Tibial artery (tissue), 4 donors: ENCODE measurements at regions not wholly inside any gene's neighbourhood (a gene's known extent, or its start where the extent isn't known, plus 50 kb on each side); places are given as distances from the start of the nearest gene placed in this dataset.

Experiments used
- DNase-seq, 2 donors: peaks; one replicate each; pipeline ENCODE4 v3.0.0-alpha.2; 2019
- H3K27ac ChIP-seq, 2 donors: fragments of 200-600 bp; sonication (generic) in 1 of 2; 1 replicate in 1 of 2; 2 replicates in 1 of 2; pipeline ENCODE4 v1.5.1; 2018 to 2019; ENCODE audit warnings: mild to moderate bottlenecking in 1 of 2
- H3K27me3 ChIP-seq, 2 donors: fragments of 200-600 bp; sonication (generic) in 1 of 2; one replicate each; pipeline versions ENCODE4 v1.5.1 to v1.6.0; 2016 to 2019
- H3K36me3 ChIP-seq, 3 donors: fragments of 200-600 bp; sonication (generic) in 2 of 3; one replicate each; pipeline ENCODE4 v1.5.1; 2016 to 2019; ENCODE audit warnings: mild to moderate bottlenecking in 2 of 3
- H3K4me1 ChIP-seq, 4 donors: fragments of 200-600 bp; sonication (generic) in 2 of 4; 1 replicate in 3 of 4; 2 replicates in 1 of 4; pipeline ENCODE4 v1.5.1; 2016 to 2019
- H3K4me3 ChIP-seq, 2 donors: fragments of 200-600 bp; sonication (generic) in 1 of 2; 1 replicate in 1 of 2; 2 replicates in 1 of 2; pipeline ENCODE4 v1.5.1; 2018 to 2019; ENCODE audit warnings: mild to moderate bottlenecking in 2 of 2
- H3K9me3 ChIP-seq, 3 donors: fragments of 200-600 bp; sonication (generic) in 1 of 3; one replicate each; pipeline ENCODE4 v1.5.1; 2016 to 2019
- CTCF ChIP-seq, 2 experiments: fragments of 200-600 bp in 1 of 2; fragments of 450-650 bp in 1 of 2; IDR thresholded peaks; one replicate each; pipeline ENCODE4 v1.5.1; 2017 to 2019; ENCODE audit warnings: antibody characterized with exemption in 2 of 2, mild to moderate bottlenecking in 1 of 2, moderate library complexity in 1 of 2
- intact Hi-C: fragments of 100-400 bp; cut with DNase I; formaldehyde crosslinking; loops from one replicate; pipeline ENCODE4 v1.15.0; 2023; ENCODE audit warnings: low total_unique reads

GRCh38 chr18:34576622-34577021 lies 133.5 kb upstream of the DTNA start:
- H3K27ac ChIP-seq = no peak overlapping the region
- peaks cover 0 to 3% (median 0%) of the 10 kb centered on the region in 3 donors for H3K9me3 ChIP-seq
- H3K4me1 ChIP-seq = peaks cover 0 to 7% (median 0%) of the 10 kb centered on the region in 4 donors
- DNase-seq = no peak
- no peak overlapping the region for H3K4me3 ChIP-seq
- no peaks in the 10 kb centered on the region for H3K36me3 ChIP-seq
- no peak for TF ChIP-seq CTCF (IDR thresholded peaks at IDR 0.05)
- H3K27me3 ChIP-seq = no peaks in the 10 kb centered on the region
- intact Hi-C loops = no loop called here

DNA sequence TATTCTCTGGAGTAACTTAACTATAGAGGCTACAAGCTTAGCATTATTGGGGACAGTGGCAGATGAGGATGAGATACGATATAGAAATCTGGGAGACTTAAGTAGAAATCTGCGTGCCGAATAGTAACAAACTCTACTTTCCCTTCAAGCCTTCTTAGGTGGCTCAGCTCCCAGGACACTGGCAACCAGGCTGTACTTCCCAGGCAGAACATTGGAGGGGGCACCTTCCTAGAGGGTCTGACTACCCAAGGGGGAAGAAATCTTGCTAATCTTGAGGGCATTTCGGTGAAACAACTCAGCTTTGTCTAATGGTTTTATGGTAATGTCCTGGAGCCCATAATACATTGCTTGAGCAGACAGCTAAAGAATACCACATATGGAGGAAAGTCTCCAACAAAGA lies 126.2 kb upstream of the DTNA start:
- H3K9me3 ChIP-seq = peaks cover 0 to 3% (median 0%) of the 10 kb centered on the region in 3 donors
- no peaks in the 10 kb centered on the region for H3K27me3 ChIP-seq
- H3K4me3 ChIP-seq = no peak overlapping the region
- no peak overlapping the region for H3K27ac ChIP-seq
- intact Hi-C loops = loop anchor here (2.0 to 5.0 kb wide), 2 partner anchors 37 to 172 kb away; no protein-coding TSS in a partner anchor
- TF ChIP-seq CTCF (IDR thresholded peaks at IDR 0.05) = no peak
- H3K4me1 ChIP-seq = no peaks in the 10 kb centered on the region
- no peak for DNase-seq
- H3K36me3 ChIP-seq = no peaks in the 10 kb centered on the region

GRCh38 chr18:34590503-34590902 lies 119.6 kb upstream of the DTNA start:
- intact Hi-C loops = loop anchor here (10.0 kb wide), 3 partner anchors 54 to 194 kb away; no protein-coding TSS in a partner anchor

DNA sequence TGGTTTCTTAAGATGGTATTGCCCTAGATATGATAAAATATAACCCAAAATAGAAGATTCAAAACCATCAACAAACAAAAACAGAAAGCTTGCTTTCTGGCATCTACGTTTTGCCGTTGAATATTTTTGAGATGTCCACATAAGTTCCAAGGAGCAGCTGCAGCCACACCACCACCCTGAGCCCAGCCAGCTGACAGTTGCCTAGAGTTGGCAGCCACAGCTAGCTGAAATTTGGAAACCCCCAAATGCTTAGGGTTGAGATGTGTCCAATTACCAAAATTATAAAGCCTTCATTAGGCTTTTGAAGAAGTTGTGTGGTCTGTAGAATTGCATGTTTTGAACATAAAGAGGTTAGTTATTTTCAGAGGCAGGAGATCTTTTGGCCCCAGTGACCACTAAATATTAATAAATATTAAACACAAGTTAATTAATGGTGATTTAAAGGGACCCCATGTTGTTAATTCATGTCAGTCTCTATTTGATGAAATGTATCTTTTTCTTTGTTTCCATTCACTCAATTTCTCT lies 118.1 kb upstream of the DTNA start:
- H3K4me1 ChIP-seq = peaks cover 0 to 50% (median 16%) of the 10 kb centered on the region in 4 donors
- no peaks in the 10 kb centered on the region for H3K27me3 ChIP-seq
- H3K9me3 ChIP-seq = no peaks in the 10 kb centered on the region
- peak overlapping the region in 1 of 2 donors; percentile 55 for H3K4me3 ChIP-seq
- intact Hi-C loops = loop anchor here (10.0 kb wide), 3 partner anchors 53 to 193 kb away; no protein-coding TSS in a partner anchor
- TF ChIP-seq CTCF (IDR thresholded peaks at IDR 0.05) = no peak
- no peaks in the 10 kb centered on the region for H3K36me3 ChIP-seq
- DNase-seq = no peak
- peak overlapping the region; percentile 62 to 78 for H3K27ac ChIP-seq

More at GRCh38 chr18:34590503-34590902, 119.6 kb upstream of the DTNA start:
- no peak for TF ChIP-seq CTCF (IDR thresholded peaks at IDR 0.05)
- H3K9me3 ChIP-seq = no peaks in the 10 kb centered on the region
- DNase-seq = no peak
- no peaks in the 10 kb centered on the region for H3K36me3 ChIP-seq
- H3K27me3 ChIP-seq = no peaks in the 10 kb centered on the region
- H3K27ac ChIP-seq = peak overlapping the region; percentile 33 to 78
- no peak overlapping the region for H3K4me3 ChIP-seq
- peaks cover 0 to 35% (median 7%) of the 10 kb centered on the region in 4 donors for H3K4me1 ChIP-seq

- Histone ChIP-seq H3K9me3 (no peaks in the 10 kb centered on the region), H3K36me3 (no peaks in the 10 kb centered on the region), H3K27ac (peak overlapping the region; percentile 62 to 78), H3K27me3 (no peaks in the 10 kb centered on the region), H3K4me1 (peaks cover 0 to 55% (median 19%) of the 10 kb centered on the region in 4 donors), H3K4me3 (peak overlapping the region; percentile 51 to 55)
- intact Hi-C loops = loop anchor here (10.0 kb wide), 3 partner anchors 52 to 192 kb away; no protein-coding TSS in a partner anchor
- TF ChIP-seq CTCF (IDR thresholded peaks at IDR 0.05) = no peak
- no peak for DNase-seq
Measured at GRCh38 chr18:34592481-34592880, 117.6 kb upstream of the DTNA start.
